Muscle of leg (tissue), 3 donors: ENCODE measurements at regions not wholly inside any gene's neighbourhood (a gene's known extent, or its start where the extent isn't known, plus 50 kb on each side); places are given as distances from the start of the nearest gene placed in this dataset.

Experiments used
- DNase-seq: peaks from one replicate; pipeline ENCODE4 v3.0.0; 2013
- H3K27ac ChIP-seq: one replicate; pipeline ENCODE4 v1.5.1; 2013; ENCODE audit warnings: mild to moderate bottlenecking, low read length, control low read depth
- H3K27me3 ChIP-seq: one replicate; pipeline ENCODE4 v1.6.1; 2013; ENCODE audit warnings: low read length; ENCODE audit not compliant: control insufficient read depth, insufficient read depth
- H3K36me3 ChIP-seq: one replicate; pipeline ENCODE4 v1.6.1; 2013; ENCODE audit warnings: low read length; ENCODE audit not compliant: control insufficient read depth, insufficient read depth
- H3K4me1 ChIP-seq: one replicate; pipeline ENCODE4 v1.6.1; 2013; ENCODE audit warnings: low read length; ENCODE audit not compliant: control insufficient read depth, insufficient read depth
- H3K4me3 ChIP-seq: one replicate; pipeline ENCODE4 v1.5.1; 2013; ENCODE audit warnings: low read length, control low read depth
- H3K9me3 ChIP-seq: replicated peaks from 2 replicates; pipeline ENCODE4 v1.6.1; 2013; ENCODE audit warnings: low read depth, low read length; ENCODE audit not compliant: control insufficient read depth
- WGBS: methylation state at CpG from one replicate; pipeline ENCODE4 v1.1.5; 2013; ENCODE audit warnings: missing lambda C conversion rate; ENCODE audit not compliant: insufficient coverage; 5-methylcytosine and 5-hydroxymethylcytosine counted together

GRCh38 chr6:71034563-71035345 is 77.9 kb upstream of the B3GAT2 start:
- H3K9me3 ChIP-seq: no peaks in the 10 kb centered on the region
- no peak overlapping the region for H3K4me3 ChIP-seq
- peaks cover 3% of the 10 kb centered on the region for H3K4me1 ChIP-seq
- no peak overlapping the region for H3K27ac ChIP-seq
- no peak for DNase-seq
- 92% methylated on average over 2 of the region's 4 CpGs for WGBS
- no peaks in the 10 kb centered on the region for H3K36me3 ChIP-seq
- no peaks in the 10 kb centered on the region for H3K27me3 ChIP-seq

GRCh38 chr6:71035871-71036270 is 79.0 kb upstream of the B3GAT2 start:
- peaks cover 3% of the 10 kb centered on the region for H3K4me1 ChIP-seq
- H3K9me3 ChIP-seq: no peaks in the 10 kb centered on the region
- no peak overlapping the region for H3K27ac ChIP-seq
- no peaks in the 10 kb centered on the region for H3K36me3 ChIP-seq
- DNase-seq: no peak
- no peak overlapping the region for H3K4me3 ChIP-seq
- H3K27me3 ChIP-seq: no peaks in the 10 kb centered on the region

- H3K4me3 ChIP-seq: no peak overlapping the region
- peak; percentile 60 for DNase-seq
- H3K27ac ChIP-seq: peak overlapping the region; percentile 11
- no peaks in the 10 kb centered on the region for H3K27me3 ChIP-seq
- peaks cover 3% of the 10 kb centered on the region for H3K4me1 ChIP-seq
- no peaks in the 10 kb centered on the region for H3K36me3 ChIP-seq
- H3K9me3 ChIP-seq: no peaks in the 10 kb centered on the region
- WGBS: 54% methylated on average over 5 of the region's 8 CpGs
Measured at GRCh38 chr6:71038711-71039344, 82.0 kb upstream of the B3GAT2 start.

- DNase-seq: no peak
- H3K4me1 ChIP-seq: peaks cover 3% of the 10 kb centered on the region
- H3K36me3 ChIP-seq: no peaks in the 10 kb centered on the region
- H3K27me3 ChIP-seq: no peaks in the 10 kb centered on the region
- WGBS: 94% methylated on average over 1 of the region's 1 CpG
- H3K27ac ChIP-seq: no peak overlapping the region
- no peak overlapping the region for H3K4me3 ChIP-seq
- no peaks in the 10 kb centered on the region for H3K9me3 ChIP-seq
Measured at GRCh38 chr6:71040043-71040442, 83.2 kb upstream of the B3GAT2 start.

- no peaks in the 10 kb centered on the region for H3K27me3 ChIP-seq
- no peaks in the 10 kb centered on the region for H3K36me3 ChIP-seq
- H3K27ac ChIP-seq: no peak overlapping the region
- H3K4me1 ChIP-seq: peaks cover 3% of the 10 kb centered on the region
- DNase-seq: no peak
- H3K4me3 ChIP-seq: no peak overlapping the region
- H3K9me3 ChIP-seq: no peaks in the 10 kb centered on the region
- WGBS: 33% methylated on average over 1 of the region's 2 CpGs
Measured at GRCh38 chr6:71040841-71041240, 84.0 kb upstream of the B3GAT2 start.

- WGBS: no CpG with 5 or more reads among the region's 1 CpG
- H3K36me3 ChIP-seq: no peaks in the 10 kb centered on the region
Measured at GRCh38 chr6:71043902-71044301, 87.0 kb upstream of the B3GAT2 start.

GRCh38 chr6:71044753-71045152 is 87.9 kb upstream of the B3GAT2 start:
- no peaks in the 10 kb centered on the region for H3K9me3 ChIP-seq

More at GRCh38 chr6:71043902-71044301, 87.0 kb upstream of the B3GAT2 start:
- H3K27ac ChIP-seq: no peak overlapping the region
- no peak overlapping the region for H3K4me3 ChIP-seq
- no peaks in the 10 kb centered on the region for H3K9me3 ChIP-seq
- DNase-seq: peak; percentile 43
- no peaks in the 10 kb centered on the region for H3K27me3 ChIP-seq
- peaks cover under 1% of the 10 kb centered on the region for H3K4me1 ChIP-seq

GRCh38 chr6:71045296-71045695 is 88.4 kb upstream of the B3GAT2 start:
- H3K4me1 ChIP-seq: peaks cover 2% of the 10 kb centered on the region
- no CpG with 5 or more reads among the region's 5 CpGs for WGBS
- H3K36me3 ChIP-seq: no peaks in the 10 kb centered on the region
- no peaks in the 10 kb centered on the region for H3K9me3 ChIP-seq
- no peak overlapping the region for H3K27ac ChIP-seq
- no peak overlapping the region for H3K4me3 ChIP-seq
- DNase-seq: no peak
- no peaks in the 10 kb centered on the region for H3K27me3 ChIP-seq

More at GRCh38 chr6:71044753-71045152, 87.9 kb upstream of the B3GAT2 start:
- Histone ChIP-seq H3K36me3 (no peaks in the 10 kb centered on the region), H3K27ac (no peak overlapping the region), H3K4me1 (peaks cover 2% of the 10 kb centered on the region), H3K27me3 (no peaks in the 10 kb centered on the region), H3K4me3 (no peak overlapping the region)
- no CpG with 5 or more reads among the region's 1 CpG for WGBS
- DNase-seq: no peak

- no peak overlapping the region for H3K4me3 ChIP-seq
- H3K27me3 ChIP-seq: no peaks in the 10 kb centered on the region
- no peak overlapping the region for H3K27ac ChIP-seq
- DNase-seq: peak; percentile 25
- H3K36me3 ChIP-seq: no peaks in the 10 kb centered on the region
- peaks cover 2% of the 10 kb centered on the region for H3K4me1 ChIP-seq
- no peaks in the 10 kb centered on the region for H3K9me3 ChIP-seq
- WGBS: no CpG with 5 or more reads among the region's 4 CpGs
Measured at GRCh38 chr6:71047417-71047816, 90.6 kb upstream of the B3GAT2 start.

GRCh38 chr6:71048320-71049164 is 91.7 kb upstream of the B3GAT2 start:
- H3K27me3 ChIP-seq: no peaks in the 10 kb centered on the region
- H3K4me1 ChIP-seq: peaks cover 2% of the 10 kb centered on the region
- H3K9me3 ChIP-seq: no peaks in the 10 kb centered on the region
- H3K27ac ChIP-seq: peak overlapping the region; percentile 38
- WGBS: 53% methylated on average over 3 of the region's 4 CpGs
- DNase-seq: peak; percentile 86
- H3K36me3 ChIP-seq: no peaks in the 10 kb centered on the region
- H3K4me3 ChIP-seq: no peak overlapping the region
